GM19238 (cell line): ENCODE measurements at regions not wholly inside any gene's neighbourhood (a gene's known extent, or its start where the extent isn't known, plus 50 kb on each side); places are given as distances from the start of the nearest gene placed in this dataset.
"Not testable (repeated sequence)": the region's sequence is repeated elsewhere in the genome, so short reads cannot be mapped to it uniquely, and the experiment has no call there.

Experiments used
- DNase-seq: peaks from one replicate; pipeline ENCODE4 v3.0.0; 2011; ENCODE audit warnings: low spot score; ENCODE audit not compliant: insufficient read length

DNA sequence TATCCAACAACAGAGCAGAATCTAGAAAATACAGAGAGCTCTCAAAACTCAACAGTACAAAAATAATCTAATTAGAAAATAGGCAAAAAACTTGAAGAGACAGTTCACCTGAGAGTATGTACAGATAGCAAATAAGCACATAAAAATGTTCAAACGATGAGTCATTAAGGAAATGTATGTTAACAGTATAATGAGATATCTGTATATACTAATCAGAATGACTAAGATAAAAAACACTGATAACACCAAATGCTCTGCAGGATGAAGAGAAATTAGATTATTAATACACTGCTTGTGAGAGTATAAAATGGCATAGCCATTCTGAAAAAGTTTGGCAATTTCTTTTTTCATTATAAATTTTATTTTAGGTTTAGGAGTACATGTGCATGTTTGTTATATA lies 1307.6 kb upstream of the GOT2 start:
- no peak for DNase-seq

DNA sequence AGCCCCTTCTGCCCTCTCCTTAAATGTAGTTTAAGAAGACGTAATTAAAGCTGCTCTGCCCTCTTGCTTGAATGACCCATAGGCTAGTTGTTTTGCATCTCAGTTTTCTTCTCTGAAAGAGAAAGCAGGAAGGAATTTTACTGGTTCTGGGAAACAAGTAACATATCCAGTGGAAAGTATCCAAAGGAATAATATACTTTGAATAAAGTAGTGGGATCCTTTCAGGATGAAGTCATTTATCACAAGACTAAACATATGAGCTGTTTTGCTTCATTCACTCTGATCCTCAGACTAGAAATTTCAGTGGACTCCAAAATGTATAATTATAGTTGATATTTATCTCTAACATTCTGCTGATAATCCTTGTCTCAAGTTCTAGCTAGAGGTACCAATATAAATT lies 1297.6 kb upstream of the GOT2 start:
- no peak for DNase-seq

DNA sequence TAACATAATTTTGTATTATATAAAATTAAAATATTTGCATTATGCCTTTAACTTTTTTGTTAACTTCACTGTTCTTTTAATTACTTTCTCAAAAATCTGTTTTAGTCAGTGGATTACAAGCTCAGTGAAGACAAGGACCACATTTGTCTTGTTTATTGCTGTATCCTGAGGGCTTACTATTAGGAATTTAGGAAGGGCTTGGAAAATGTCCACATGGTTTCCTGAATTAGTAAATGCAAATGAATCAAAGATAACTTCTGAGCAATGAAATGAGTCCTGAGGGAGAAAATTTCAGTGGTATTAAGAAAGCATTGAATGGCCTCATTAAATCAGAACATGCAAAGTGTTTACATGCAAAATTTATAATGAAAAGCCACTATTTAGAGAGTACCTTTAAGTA lies 1293.2 kb upstream of the GOT2 start:
- DNase-seq, result no peak

GRCh38 chr16:60013076-60013475 lies 1279.0 kb upstream of the GOT2 start:
- DNase-seq, result no peak

DNA sequence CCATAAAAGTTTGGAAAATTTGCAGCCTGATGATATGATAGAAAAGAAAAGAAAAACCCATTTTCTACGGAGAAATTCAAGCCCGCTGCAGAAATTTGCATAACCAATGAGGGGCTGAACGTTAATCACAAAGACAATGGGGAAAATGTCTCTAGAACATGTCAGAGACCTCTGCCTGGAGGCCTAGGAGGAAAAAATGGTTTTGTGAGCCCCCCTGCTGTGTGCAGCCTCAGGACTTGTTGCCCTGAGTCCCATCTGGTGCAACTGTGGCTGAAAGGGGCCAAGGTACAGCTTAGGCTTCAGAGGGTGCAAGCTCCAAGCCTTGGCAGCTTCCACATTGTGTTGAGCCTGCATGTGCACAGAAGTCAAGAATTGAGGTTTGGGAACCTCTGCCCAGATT lies 1267.4 kb upstream of the GOT2 start:
- DNase-seq, result no peak

DNA sequence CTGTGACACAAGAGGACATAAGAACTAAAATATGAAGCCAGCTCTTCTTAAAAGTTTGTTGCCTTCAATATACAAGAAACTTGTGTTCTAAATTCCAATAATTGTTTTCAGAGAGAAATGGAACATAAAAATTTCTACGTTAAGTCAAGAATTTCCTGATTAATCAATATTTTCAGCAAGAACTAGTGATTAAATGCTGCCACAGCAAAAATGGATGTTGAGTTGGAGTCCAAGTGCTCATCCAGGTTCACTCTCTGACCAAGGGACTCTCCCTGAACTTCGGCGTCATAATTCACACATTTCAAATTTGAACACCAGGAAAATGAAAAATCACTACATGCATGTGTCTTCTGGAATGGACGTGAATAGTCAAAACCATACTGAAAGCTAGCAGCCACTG lies 1263.6 kb upstream of the GOT2 start:
- DNase-seq, result no peak

DNA sequence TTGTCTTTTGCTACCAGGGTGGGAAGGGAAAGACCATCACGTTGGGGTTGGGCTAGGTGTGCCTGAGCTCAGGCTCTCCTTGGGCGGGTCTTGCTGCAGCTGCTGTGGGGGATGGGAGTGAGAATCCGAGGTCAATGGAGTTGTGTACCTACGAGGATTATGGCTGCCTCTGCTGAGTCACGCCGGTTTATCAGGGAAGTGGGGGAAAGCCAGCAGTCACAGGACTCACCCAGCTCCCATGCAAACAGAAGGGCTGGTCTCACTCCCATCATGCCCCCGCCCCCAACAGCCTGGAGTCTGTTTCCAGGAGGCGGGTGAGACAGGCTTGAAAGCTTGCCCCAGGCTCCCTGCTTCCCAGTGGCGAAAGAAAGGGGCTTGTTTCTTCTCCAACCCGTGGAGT lies 1259.0 kb upstream of the GOT2 start:
- DNase-seq, result no peak

DNA sequence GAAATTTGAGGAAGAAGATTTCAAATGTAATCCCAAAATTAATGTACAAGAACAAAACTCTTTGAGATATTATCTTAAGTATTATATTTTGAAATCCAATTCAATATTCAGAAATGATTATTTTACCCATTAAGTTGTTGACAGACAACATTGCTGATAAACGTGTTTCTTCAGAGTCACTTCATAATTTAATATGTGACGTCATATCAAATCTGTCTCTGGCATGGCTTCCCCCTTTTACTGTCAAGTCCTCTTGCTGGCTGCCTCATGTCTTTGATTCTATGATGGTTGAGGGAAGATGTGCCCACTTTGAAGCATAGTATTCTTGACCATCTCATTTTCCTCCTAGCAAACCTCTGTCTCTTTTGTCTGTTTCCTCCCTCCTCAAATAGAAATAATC lies 1257.1 kb upstream of the GOT2 start:
- no peak for DNase-seq

DNA sequence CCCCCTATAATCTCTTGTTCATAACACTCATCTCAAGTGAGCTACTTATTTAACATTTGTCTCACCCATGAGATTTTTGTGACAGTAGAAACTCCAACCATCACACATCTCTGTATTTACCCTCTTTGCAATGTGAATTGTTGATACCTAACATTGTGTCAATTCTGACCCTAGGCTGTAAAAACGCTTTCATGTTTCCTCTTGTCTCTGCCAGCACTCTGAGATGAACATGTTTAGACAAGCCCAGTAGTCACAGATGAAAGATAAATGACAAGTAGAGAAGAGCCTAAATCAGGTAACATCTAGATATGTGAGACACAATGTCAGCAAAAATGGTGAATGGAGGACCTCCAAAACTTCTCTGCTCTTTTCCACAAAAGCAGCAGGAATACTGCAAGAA lies 1254.5 kb upstream of the GOT2 start:
- DNase-seq, result no peak

DNA sequence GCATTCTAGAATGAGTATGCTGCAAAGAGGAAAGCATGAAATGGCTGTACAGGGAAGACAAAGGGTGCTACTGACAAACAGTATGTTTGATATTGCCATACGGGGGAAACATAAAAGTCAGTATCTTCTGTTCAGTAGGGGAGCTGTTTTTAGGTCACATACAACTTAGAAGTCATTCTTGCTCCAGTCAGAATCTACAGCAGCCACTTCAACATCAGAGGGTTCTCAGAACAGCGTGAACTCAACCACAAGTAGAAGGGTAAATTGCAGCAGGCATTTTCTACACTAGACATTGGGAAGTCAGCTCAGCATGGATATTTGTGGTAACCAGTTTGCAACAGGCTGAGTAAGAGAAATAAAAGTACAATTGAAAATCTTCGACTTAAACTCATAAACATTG lies 1241.8 kb upstream of the GOT2 start:
- DNase-seq, result no peak

- DNase-seq, result no peak
Measured at GRCh38 chr16:59973966-59974365, 1239.8 kb upstream of the GOT2 start.

DNA sequence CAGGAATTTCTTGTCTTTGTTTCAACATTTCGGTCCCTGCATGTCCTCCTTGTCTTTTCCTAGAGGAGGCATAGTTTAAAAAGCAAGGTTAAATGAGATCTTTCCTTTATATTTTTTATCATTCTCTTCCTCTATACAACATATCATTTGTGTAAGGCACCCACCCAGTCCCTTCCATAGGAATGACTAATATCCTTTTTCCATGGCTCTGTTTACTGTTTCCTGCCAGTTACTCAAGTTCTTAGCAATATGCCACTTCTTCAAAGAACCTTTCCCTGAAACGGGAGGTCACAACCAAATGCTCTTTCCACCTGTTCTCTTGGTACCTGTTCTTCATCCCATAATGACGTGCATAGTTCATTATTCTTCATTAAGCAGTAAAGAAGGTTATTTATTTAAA lies 1237.1 kb upstream of the GOT2 start:
- no peak for DNase-seq

DNA sequence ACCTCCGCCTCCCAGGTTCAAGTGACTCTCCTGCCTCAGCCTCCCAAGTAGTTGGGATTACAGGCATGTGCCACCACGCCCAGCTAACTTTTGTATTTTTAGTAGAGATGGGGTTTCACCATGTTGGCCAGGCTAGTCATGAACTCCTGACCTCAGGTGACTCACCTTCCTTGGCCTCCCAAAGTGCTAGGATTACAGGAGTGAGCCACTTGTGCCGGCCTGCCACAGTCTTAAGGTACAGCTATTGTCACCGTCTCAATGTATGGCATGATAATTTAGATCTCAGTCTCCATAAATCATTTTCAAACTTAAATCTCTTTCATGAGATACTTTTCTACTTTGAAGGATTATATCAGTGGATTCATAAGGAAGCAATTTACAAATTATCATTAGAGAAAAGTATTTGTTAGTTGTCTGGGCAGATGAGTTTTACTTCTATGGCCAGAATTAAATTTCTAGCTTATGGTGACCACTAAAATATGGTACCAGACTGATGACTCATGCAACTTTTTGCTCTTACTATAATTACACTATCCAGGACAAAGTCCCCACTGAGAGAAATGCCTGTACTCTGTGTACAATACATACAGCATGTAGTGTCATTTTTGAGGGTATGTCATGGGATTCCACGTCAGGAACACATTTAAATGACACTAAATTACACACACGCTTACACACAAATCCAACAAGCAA lies 1230.3 kb upstream of the GOT2 start:
- DNase-seq, result no peak

DNA sequence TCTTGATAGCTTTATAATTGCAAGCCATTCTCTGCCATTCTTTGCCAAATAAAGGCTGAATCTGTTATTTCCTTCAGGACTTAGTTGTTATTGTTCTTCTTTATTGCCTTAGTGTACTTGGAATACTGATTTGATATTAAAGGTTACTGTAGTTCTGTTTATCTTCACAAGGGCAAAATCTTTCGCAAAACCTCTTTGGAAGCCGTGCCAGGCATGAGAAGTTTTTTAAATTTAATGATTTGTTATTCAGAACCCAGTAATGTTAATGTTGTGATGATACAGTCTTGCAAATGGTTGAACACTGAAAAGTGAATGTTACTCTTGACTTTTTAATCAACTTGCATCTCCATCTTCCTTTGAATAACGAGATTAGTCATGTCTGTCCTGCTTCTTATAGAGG lies 1225.2 kb upstream of the GOT2 start:
- no peak for DNase-seq

DNA sequence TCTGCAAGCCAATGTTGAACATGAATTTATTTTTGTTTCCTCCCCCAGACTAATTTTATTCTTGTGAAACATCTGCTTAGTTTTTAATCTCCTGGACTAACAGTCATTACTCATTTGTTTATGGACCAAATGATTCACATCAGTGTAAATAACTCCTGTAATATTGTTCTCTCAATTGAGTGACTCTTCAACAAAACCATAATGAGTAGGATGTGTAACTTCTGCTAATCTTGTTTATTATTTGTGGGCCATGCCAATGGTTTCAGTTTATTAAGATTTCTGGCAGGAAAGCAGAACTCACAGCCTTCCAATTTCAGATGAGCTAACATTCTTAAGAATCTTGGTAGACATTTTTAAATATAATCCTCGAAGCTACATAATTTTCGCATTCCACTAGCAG lies 1216.3 kb upstream of the GOT2 start:
- no peak for DNase-seq

- DNase-seq, result not testable (repeated sequence)
Measured at GRCh38 chr16:59944041-59944440, 1209.9 kb upstream of the GOT2 start.

- DNase-seq, result no peak
Measured at GRCh38 chr16:59941594-59941993, 1207.5 kb upstream of the GOT2 start.

- DNase-seq, result no peak
Measured at GRCh38 chr16:59920054-59920453, 1185.9 kb upstream of the GOT2 start.

- no peak for DNase-seq
Measured at GRCh38 chr16:59913666-59914065, 1179.5 kb upstream of the GOT2 start.

- DNase-seq, result no peak
Measured at GRCh38 chr16:59909262-59909661, 1175.1 kb upstream of the GOT2 start.

GRCh38 chr16:59907611-59908010 lies 1173.5 kb upstream of the GOT2 start:
- DNase-seq, result no peak

DNA sequence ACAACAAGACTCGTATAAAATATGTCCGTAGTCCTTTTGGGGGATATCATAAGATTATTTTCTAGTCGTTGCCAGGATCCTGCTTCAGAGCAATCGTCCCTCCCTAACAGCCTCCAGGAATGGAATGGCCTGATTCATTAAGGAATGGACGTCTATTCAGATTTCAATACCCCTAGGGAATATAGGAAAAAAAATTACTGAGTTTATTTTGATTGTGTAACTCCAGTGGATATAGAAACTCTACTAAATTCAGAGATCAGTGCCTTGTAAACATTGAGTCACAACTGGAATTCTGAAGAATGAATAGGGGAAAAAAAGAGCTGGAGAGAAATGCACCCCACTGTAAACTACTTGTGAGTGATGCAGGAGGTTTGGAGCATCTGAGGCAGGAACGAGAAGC lies 1171.5 kb upstream of the GOT2 start:
- no peak for DNase-seq

DNA sequence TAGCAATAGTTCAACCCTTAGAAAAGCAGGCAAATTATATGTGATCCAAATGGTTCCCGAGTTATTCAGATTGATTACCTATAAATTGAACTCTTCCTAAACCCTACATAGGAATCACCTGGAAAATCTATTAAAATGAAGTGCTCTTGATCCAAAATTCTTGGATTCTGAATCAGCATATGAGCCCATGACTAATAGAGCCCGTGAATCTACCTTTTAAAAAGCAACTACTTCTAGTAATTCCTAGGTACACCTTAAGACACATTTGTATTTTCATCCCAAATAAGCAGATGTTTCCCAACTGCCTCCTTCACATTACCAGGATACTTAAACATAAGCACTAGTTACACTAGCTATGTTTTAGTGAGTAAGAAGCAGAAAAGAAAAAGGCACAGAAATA lies 1171.0 kb upstream of the GOT2 start:
- DNase-seq, result no peak

GRCh38 chr16:59899940-59900339 lies 1165.8 kb upstream of the GOT2 start:
- no peak for DNase-seq
